ENCODE measurements at regions not wholly inside any gene's neighbourhood (a gene's known extent, or its start where the extent isn't known, plus 50 kb on each side); places are given as distances from the start of the nearest gene placed in this dataset.
"Not testable (repeated sequence)": the region's sequence is repeated elsewhere in the genome, so short reads cannot be mapped to it uniquely, and the experiment has no call there.

DNA sequence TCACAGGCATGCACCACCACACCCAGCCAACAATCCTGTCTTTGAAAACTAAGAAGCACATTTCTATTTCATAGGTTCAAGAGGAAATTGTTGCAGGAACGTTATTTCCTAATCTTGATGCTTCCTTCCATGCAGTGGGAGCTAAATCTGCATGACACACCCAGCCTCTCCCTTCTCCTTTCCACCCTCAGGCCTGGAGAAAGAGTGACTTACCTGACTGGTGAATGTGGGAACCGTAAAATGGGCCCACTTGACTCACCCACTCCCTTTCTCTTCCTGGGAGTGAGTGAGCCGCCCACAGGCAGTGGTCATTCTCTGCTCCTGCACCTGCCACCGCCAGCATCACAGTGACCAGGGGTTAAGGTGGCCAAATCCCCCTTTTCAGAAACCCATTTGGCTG, 78.2 kb downstream of the C9orf50 start:
- Histone ChIP-seq H3K9me3 (ENCODE audit: insufficient read depth, low read depth, low read length) (no peaks in the 10 kb centered on the region), H3K4me1 (ENCODE audit: insufficient read depth, low read length) (no peaks in the 10 kb centered on the region), H3K27me3 (ENCODE audit: insufficient read depth, low read length) (no peaks in the 10 kb centered on the region), H3K36me3 (ENCODE audit: insufficient read depth, low read depth, low read length) (no peaks in the 10 kb centered on the region), H3K27ac (ENCODE audit: low read length) (no peak overlapping the region), H3K9ac (ENCODE audit: low read depth, low read length) (no peak overlapping the region), H3K4me3 (ENCODE audit: low read length) (no peak overlapping the region)

DNA sequence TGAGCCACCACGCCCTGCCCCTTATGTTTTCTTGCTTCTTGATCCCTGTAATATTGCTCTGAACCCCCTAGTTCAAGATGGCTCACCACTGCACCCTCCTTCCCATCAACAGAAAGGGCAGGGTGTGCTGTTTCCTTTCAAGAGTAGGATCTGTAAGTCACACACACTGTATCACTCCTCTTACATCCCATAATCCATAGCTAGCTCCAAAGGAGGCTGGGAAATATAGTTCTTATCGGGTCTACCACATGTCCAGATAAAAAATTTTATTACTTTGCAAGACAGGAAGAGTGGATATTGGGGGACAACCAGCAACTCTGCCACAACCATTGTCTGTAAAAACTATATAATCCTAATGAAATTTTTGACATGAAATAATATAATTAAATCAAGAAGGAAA, 79.6 kb downstream of the C9orf50 start:
- Histone ChIP-seq H3K4me1 (ENCODE audit: insufficient read depth, low read length) (no peaks in the 10 kb centered on the region), H3K27me3 (ENCODE audit: insufficient read depth, low read length) (no peaks in the 10 kb centered on the region), H3K9ac (ENCODE audit: low read depth, low read length) (no peak overlapping the region), H3K36me3 (ENCODE audit: insufficient read depth, low read depth, low read length) (no peaks in the 10 kb centered on the region), H3K9me3 (ENCODE audit: insufficient read depth, low read depth, low read length) (no peaks in the 10 kb centered on the region), H3K4me3 (ENCODE audit: low read length) (no peak overlapping the region), H3K27ac (ENCODE audit: low read length) (no peak overlapping the region)

GRCh38 chr9:129539446-129539845, 81.5 kb downstream of the C9orf50 start:
- no peaks in the 10 kb centered on the region for H3K36me3 ChIP-seq (ENCODE audit: insufficient read depth, low read depth, low read length)
- no peaks in the 10 kb centered on the region for H3K4me1 ChIP-seq (ENCODE audit: insufficient read depth, low read length)
- no peaks in the 10 kb centered on the region for H3K27me3 ChIP-seq (ENCODE audit: insufficient read depth, low read length)
- no peak overlapping the region for H3K27ac ChIP-seq (ENCODE audit: low read length)
- no peaks in the 10 kb centered on the region for H3K9me3 ChIP-seq (ENCODE audit: insufficient read depth, low read depth, low read length)
- no peak overlapping the region for H3K4me3 ChIP-seq (ENCODE audit: low read length)
- no peak overlapping the region for H3K9ac ChIP-seq (ENCODE audit: low read depth, low read length)

DNA sequence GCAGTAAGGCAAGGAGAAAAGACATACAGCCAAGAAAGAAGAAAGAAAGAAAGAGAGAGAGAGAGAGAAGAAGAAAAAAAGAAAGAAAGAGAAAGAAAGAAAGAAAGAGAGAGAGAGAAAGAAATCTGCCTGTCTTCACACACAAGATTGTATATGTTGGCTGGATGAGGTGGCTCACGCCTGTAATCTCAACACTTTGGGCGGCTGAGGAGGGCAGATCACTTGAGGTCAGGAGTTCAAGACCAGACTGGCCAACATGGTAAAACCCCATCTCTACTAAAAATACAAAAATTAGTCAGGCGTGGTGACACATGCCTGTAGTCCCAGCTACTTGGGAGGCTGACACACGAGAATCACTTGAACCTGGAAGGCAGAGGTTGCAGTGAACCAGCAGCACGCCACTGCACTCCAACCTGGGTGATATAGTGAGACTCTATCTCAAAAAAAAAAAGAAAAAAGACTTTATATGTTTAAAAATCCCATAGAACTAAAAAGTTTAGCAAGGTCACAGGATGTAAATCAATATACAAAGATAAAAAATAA, 89.0 kb downstream of the C9orf50 start:
- H3K27me3 ChIP-seq (ENCODE audit: insufficient read depth, low read length); H3K9ac ChIP-seq (ENCODE audit: low read depth, low read length); H3K27ac ChIP-seq (ENCODE audit: low read length); H3K9me3 ChIP-seq (ENCODE audit: insufficient read depth, low read depth, low read length); H3K4me3 ChIP-seq (ENCODE audit: low read length); H3K36me3 ChIP-seq (ENCODE audit: insufficient read depth, low read depth, low read length); H3K4me1 ChIP-seq (ENCODE audit: insufficient read depth, low read length): not testable (repeated sequence)

GRCh38 chr9:129527955-129528354, 92.9 kb downstream of the C9orf50 start:
- not testable (repeated sequence) for H3K9me3 ChIP-seq (ENCODE audit: insufficient read depth, low read depth, low read length); H3K27ac ChIP-seq (ENCODE audit: low read length); H3K36me3 ChIP-seq (ENCODE audit: insufficient read depth, low read depth, low read length); H3K9ac ChIP-seq (ENCODE audit: low read depth, low read length); H3K4me1 ChIP-seq (ENCODE audit: insufficient read depth, low read length); H3K4me3 ChIP-seq (ENCODE audit: low read length); H3K27me3 ChIP-seq (ENCODE audit: insufficient read depth, low read length)

- no peaks in the 10 kb centered on the region for H3K36me3 ChIP-seq (ENCODE audit: insufficient read depth, low read depth, low read length)
- H3K4me3 ChIP-seq (ENCODE audit: low read length): no peak overlapping the region
- H3K9me3 ChIP-seq (ENCODE audit: insufficient read depth, low read depth, low read length): no peaks in the 10 kb centered on the region
- H3K27ac ChIP-seq (ENCODE audit: low read length): no peak overlapping the region
- peaks cover 5% of the 10 kb centered on the region; the same call in 1 of the 2 replicates for H3K4me1 ChIP-seq (ENCODE audit: insufficient read depth, low read length)
- H3K27me3 ChIP-seq (ENCODE audit: insufficient read depth, low read length): no peaks in the 10 kb centered on the region
- no peak overlapping the region for H3K9ac ChIP-seq (ENCODE audit: low read depth, low read length)
Observed at GRCh38 chr9:129525656-129526196, 95.2 kb downstream of the C9orf50 start.

- H3K9me3 ChIP-seq (ENCODE audit: insufficient read depth, low read depth, low read length): no peaks in the 10 kb centered on the region
- no peak overlapping the region for H3K4me3 ChIP-seq (ENCODE audit: low read length)
- no peak overlapping the region for H3K9ac ChIP-seq (ENCODE audit: low read depth, low read length)
- no peaks in the 10 kb centered on the region for H3K27me3 ChIP-seq (ENCODE audit: insufficient read depth, low read length)
- no peak overlapping the region for H3K27ac ChIP-seq (ENCODE audit: low read length)
- H3K36me3 ChIP-seq (ENCODE audit: insufficient read depth, low read depth, low read length): no peaks in the 10 kb centered on the region
- peaks cover 5% of the 10 kb centered on the region; the same call in 1 of the 2 replicates for H3K4me1 ChIP-seq (ENCODE audit: insufficient read depth, low read length)
Observed at GRCh38 chr9:129524582-129525270, 96.2 kb downstream of the C9orf50 start.

DNA sequence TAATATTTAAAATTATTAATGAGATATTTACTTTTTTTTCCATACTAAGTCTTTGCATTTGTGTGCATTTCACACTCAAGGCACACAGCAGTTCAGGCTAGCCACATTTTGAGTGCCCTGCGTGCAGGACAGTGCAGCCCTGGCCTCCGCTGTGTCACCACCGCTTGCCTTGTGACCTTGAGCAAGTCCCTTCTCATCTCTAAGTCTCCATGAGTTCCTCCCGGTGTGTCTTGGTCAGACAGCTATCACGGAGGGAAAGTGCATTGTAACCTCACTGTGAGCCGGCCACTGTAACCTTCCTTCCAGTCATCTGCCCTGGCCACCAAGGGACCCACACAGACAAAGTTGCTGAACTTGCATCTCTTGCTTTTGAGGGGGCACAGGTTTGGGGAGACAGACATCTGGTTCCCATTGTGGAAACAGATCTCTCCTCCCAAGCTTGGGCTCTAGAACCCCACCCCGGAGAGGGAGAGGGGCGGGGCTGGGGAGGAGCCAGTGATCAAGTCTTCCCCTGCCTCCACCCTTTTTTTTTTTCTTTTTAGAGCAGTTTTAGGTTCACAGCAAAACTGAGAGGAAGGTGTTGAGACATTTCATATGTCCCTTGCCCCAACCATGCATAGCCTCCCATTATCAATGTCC, 96.8 kb downstream of the C9orf50 start:
- Histone ChIP-seq H3K27me3 (ENCODE audit: insufficient read depth, low read length) (no peaks in the 10 kb centered on the region), H3K9ac (ENCODE audit: low read depth, low read length) (no peak overlapping the region), H3K36me3 (ENCODE audit: insufficient read depth, low read depth, low read length) (no peaks in the 10 kb centered on the region), H3K27ac (ENCODE audit: low read length) (no peak overlapping the region), H3K4me3 (ENCODE audit: low read length) (no peak overlapping the region), H3K4me1 (ENCODE audit: insufficient read depth, low read length) (peaks cover 5% of the 10 kb centered on the region; the same call in 1 of the 2 replicates), H3K9me3 (ENCODE audit: insufficient read depth, low read depth, low read length) (no peaks in the 10 kb centered on the region)

DNA sequence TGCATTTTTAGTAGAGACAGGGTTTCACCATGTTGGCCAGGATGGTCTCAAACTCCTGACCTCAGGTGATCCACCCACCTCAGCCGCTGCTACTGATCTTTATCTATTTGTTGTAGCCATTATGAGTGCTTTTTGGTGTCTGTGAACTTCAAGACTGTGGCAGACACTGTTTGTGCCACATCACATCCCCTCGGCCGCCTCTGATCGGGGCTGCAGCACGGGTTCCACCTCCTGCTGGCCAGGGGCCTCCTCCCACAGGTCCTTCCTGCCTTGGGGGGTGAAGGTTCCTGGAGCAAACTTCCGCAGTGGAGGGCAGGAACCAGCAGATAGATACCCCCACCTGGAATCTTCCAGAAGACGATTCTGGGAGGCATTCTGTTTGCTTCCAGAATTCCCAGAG, 98.5 kb downstream of the C9orf50 start:
- H3K27ac ChIP-seq (ENCODE audit: low read length): no peak overlapping the region
- no peaks in the 10 kb centered on the region for H3K27me3 ChIP-seq (ENCODE audit: insufficient read depth, low read length)
- H3K9ac ChIP-seq (ENCODE audit: low read depth, low read length): no peak overlapping the region
- H3K36me3 ChIP-seq (ENCODE audit: insufficient read depth, low read depth, low read length): no peaks in the 10 kb centered on the region
- no peak overlapping the region for H3K4me3 ChIP-seq (ENCODE audit: low read length)
- H3K9me3 ChIP-seq (ENCODE audit: insufficient read depth, low read depth, low read length): no peaks in the 10 kb centered on the region
- H3K4me1 ChIP-seq (ENCODE audit: insufficient read depth, low read length): peaks cover 5% of the 10 kb centered on the region; the same call in 1 of the 2 replicates

DNA sequence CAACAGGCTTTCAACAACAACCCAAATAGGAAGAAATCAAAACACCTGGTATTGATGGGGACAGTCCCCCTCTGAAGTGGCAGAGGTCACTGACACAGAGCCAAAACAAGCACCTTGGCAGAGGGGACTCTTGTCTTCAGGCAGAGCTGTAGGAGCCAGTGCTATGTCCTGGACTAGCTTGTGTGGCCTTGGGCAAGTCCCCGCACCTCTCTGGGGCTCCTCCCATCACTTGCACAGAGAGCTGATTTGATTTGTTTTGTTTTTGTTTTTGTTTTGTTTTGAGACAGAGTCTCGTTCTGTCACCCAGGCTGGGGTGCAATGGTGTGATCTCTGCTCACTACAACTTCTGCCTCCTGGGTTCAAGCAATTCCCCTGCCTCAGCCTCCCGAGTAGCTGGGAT, 100.8 kb downstream of the C9orf50 start:
- H3K9ac ChIP-seq (ENCODE audit: low read depth, low read length): no peak overlapping the region
- H3K27ac ChIP-seq (ENCODE audit: low read length): no peak overlapping the region
- H3K9me3 ChIP-seq (ENCODE audit: insufficient read depth, low read depth, low read length): peaks cover 7% of the 10 kb centered on the region; the same call in 1 of the 2 replicates
- peaks cover 5% of the 10 kb centered on the region; the same call in 1 of the 2 replicates for H3K4me1 ChIP-seq (ENCODE audit: insufficient read depth, low read length)
- no peaks in the 10 kb centered on the region for H3K27me3 ChIP-seq (ENCODE audit: insufficient read depth, low read length)
- H3K36me3 ChIP-seq (ENCODE audit: insufficient read depth, low read depth, low read length): no peaks in the 10 kb centered on the region
- H3K4me3 ChIP-seq (ENCODE audit: low read length): no peak overlapping the region

- H3K36me3 ChIP-seq (ENCODE audit: insufficient read depth, low read depth, low read length): no peaks in the 10 kb centered on the region
- H3K27ac ChIP-seq (ENCODE audit: low read length): no peak overlapping the region
- no peak overlapping the region for H3K9ac ChIP-seq (ENCODE audit: low read depth, low read length)
- H3K27me3 ChIP-seq (ENCODE audit: insufficient read depth, low read length): no peaks in the 10 kb centered on the region
- H3K4me1 ChIP-seq (ENCODE audit: insufficient read depth, low read length): peaks cover 5% of the 10 kb centered on the region; the same call in 1 of the 2 replicates
- peaks cover 26% of the 10 kb centered on the region for H3K9me3 ChIP-seq (ENCODE audit: insufficient read depth, low read depth, low read length)
- no peak overlapping the region for H3K4me3 ChIP-seq (ENCODE audit: low read length)
Observed at GRCh38 chr9:129518074-129518473, 102.8 kb downstream of the C9orf50 start.

DNA sequence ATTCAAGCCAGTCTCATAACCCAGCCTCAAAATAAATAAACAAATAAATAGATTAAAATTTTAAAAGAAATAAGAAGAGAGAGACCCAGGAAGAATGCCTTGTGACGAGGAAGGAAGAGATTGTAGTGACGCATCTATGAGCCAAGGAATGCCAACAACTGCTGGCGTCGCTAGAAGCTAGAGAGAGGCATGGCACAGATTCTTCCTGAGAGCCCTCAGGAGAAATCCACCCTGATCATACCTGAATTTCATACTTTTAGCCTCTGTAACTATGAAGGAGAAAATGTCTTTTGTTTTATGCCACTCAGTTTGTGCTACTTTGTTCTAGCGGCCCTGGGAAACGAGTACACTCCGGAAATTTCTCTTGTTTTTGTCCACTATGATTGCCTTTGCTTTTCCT, 103.9 kb downstream of the C9orf50 start:
- Histone ChIP-seq H3K4me3 (ENCODE audit: low read length) (no peak overlapping the region), H3K4me1 (ENCODE audit: insufficient read depth, low read length) (peaks cover 5% of the 10 kb centered on the region; the same call in 1 of the 2 replicates), H3K27ac (ENCODE audit: low read length) (no peak overlapping the region), H3K9me3 (ENCODE audit: insufficient read depth, low read depth, low read length) (peaks cover 27% of the 10 kb centered on the region), H3K9ac (ENCODE audit: low read depth, low read length) (no peak overlapping the region), H3K27me3 (ENCODE audit: insufficient read depth, low read length) (no peaks in the 10 kb centered on the region), H3K36me3 (ENCODE audit: insufficient read depth, low read depth, low read length) (no peaks in the 10 kb centered on the region)
